IMR-90 (cell line): ENCODE measurements at regions not wholly inside any gene's neighbourhood (a gene's known extent, or its start where the extent isn't known, plus 50 kb on each side); places are given as distances from the start of the nearest gene placed in this dataset.

ENCODE experiments used
- ATAC-seq: fragments of 200-7000 bp; cut with Tn5 transposase; 2 replicates; pipeline ENCODE4 v1.9.1; 2020; ENCODE audit warnings: low read depth, mild to moderate bottlenecking, moderate library complexity
- BruUV-seq: library from RNA; stranded (reverse); fragments of 400-500 nt; replicated peaks from 2 replicates; lab custom pipeline; 2021; lab: Mats Ljungman, UMichigan
- CTCF ChIA-PET: fragments of 300-600 bp; formaldehyde crosslinking; extraction: SDS; loops from one replicate; lab custom pipeline; 2021; ENCODE audit warnings: antibody characterized with exemption; lab: Yijun Ruan, JAX
- POLR2A ChIA-PET: fragments of 300-600 bp; sonication (Branson Sonifier 250); formaldehyde crosslinking; loops from one replicate; lab custom pipeline; 2022; ENCODE audit warnings: antibody characterized with exemption; ENCODE audit not compliant: unreplicated experiment; lab: Charles Lee
- DNase-seq: peaks from one replicate; pipeline ENCODE4 v3.0.0; 2013
- H2AFZ ChIP-seq: replicated peaks from 2 replicates; pipeline ENCODE3; 2013; ENCODE audit warnings: low read length, mild to moderate bottlenecking; ENCODE audit not compliant: poor library complexity
- H2AK5ac ChIP-seq: 2 replicates; pipeline ENCODE4 v1.6.1; 2013; ENCODE audit warnings: low read depth, low read length, inconsistent platforms
- H2AK9ac ChIP-seq: replicated peaks from 2 replicates; pipeline ENCODE3; 2013; ENCODE audit warnings: mild to moderate bottlenecking, low read depth, low read length, moderate library complexity; ENCODE audit not compliant: poor library complexity
- H2BK120ac ChIP-seq: 2 replicates; pipeline ENCODE4 v1.6.1; 2013; ENCODE audit warnings: low read depth, low read length, inconsistent platforms
- H2BK15ac ChIP-seq: 3 replicates; pipeline ENCODE4 v1.6.1; 2013; ENCODE audit warnings: low read depth, low read length, inconsistent platforms
- H2BK20ac ChIP-seq: 2 replicates; pipeline ENCODE4 v1.6.1; 2013; ENCODE audit warnings: low read depth, mild to moderate bottlenecking, inconsistent platforms, low read length, moderate library complexity
- H2BK5ac ChIP-seq: 2 replicates; pipeline ENCODE4 v1.6.1; 2013; ENCODE audit warnings: mild to moderate bottlenecking, low read depth, low read length, inconsistent platforms; ENCODE audit not compliant: poor library complexity, severe bottlenecking
- H3K14ac ChIP-seq: replicated peaks from 2 replicates; pipeline ENCODE4 v1.6.1; 2013; ENCODE audit warnings: low read depth, low read length, inconsistent platforms
- H3K18ac ChIP-seq: 2 replicates; pipeline ENCODE4 v1.6.1; 2013; ENCODE audit warnings: low read depth, low read length, control low read depth
- H3K23ac ChIP-seq: 2 replicates; pipeline ENCODE4 v1.6.1; 2013; ENCODE audit warnings: low read depth, low read length, inconsistent platforms
- H3K27ac ChIP-seq: 2 replicates; pipeline ENCODE4 v1.5.1; 2013; ENCODE audit warnings: mild to moderate bottlenecking, control low read depth, low read length; ENCODE audit not compliant: insufficient read depth
- H3K27me3 ChIP-seq: 2 replicates; pipeline ENCODE4 v1.6.1; 2013; ENCODE audit warnings: low read length; ENCODE audit not compliant: control insufficient read depth, insufficient read depth
- H3K36me3 ChIP-seq: 2 replicates; pipeline ENCODE4 v1.6.1; 2013; ENCODE audit warnings: low read length, mixed read lengths; ENCODE audit not compliant: control insufficient read depth, insufficient read depth
- H3K4ac ChIP-seq: 2 replicates; pipeline ENCODE4 v1.6.1; 2013; ENCODE audit warnings: low read depth, low read length, inconsistent platforms
- H3K4me1 ChIP-seq: 2 replicates; pipeline ENCODE4 v1.6.1; 2013; ENCODE audit warnings: low read length, mixed read lengths; ENCODE audit not compliant: control insufficient read depth, insufficient read depth
- H3K4me2 ChIP-seq: 2 replicates; pipeline ENCODE4 v1.6.1; 2013; ENCODE audit warnings: low read depth, mild to moderate bottlenecking, control low read depth, low read length, moderate library complexity
- H3K4me3 ChIP-seq: 2 replicates; pipeline ENCODE4 v1.5.1; 2013; ENCODE audit warnings: low read depth, mild to moderate bottlenecking, control low read depth, low read length, moderate library complexity; ENCODE audit not compliant: insufficient read depth
- H3K56ac ChIP-seq: 2 replicates; pipeline ENCODE4 v1.6.1; 2013; ENCODE audit warnings: low read length, inconsistent platforms; ENCODE audit not compliant: insufficient read depth; ENCODE audit errors: extremely low read depth
- H3K79me1 ChIP-seq, 2 experiments: 2 replicates each; pipeline ENCODE4 v1.6.1; 2013; ENCODE audit warnings: low read length in 2 of 2, inconsistent platforms in 1 of 2, low read depth in 1 of 2
- H3K9ac ChIP-seq: 2 replicates; pipeline ENCODE4 v1.6.1; 2013; ENCODE audit warnings: low read depth, low read length, control low read depth
- H3K9me1 ChIP-seq: 2 replicates; pipeline ENCODE4 v1.6.1; 2013; ENCODE audit warnings: low read length, inconsistent platforms; ENCODE audit not compliant: insufficient read depth
- H3K9me3 ChIP-seq: 2 replicates; pipeline ENCODE4 v1.6.1; 2013; ENCODE audit warnings: low read length; ENCODE audit not compliant: control insufficient read depth, insufficient read depth
- H4K20me1 ChIP-seq: 2 replicates; pipeline ENCODE4 v1.6.1; 2013; ENCODE audit warnings: low read length, inconsistent platforms; ENCODE audit not compliant: insufficient read depth
- H4K5ac ChIP-seq: 2 replicates; pipeline ENCODE4 v1.6.1; 2013; ENCODE audit warnings: mild to moderate bottlenecking, low read depth, low read length, control low read depth
- H4K8ac ChIP-seq, 2 experiments: 2 replicates each; pipeline ENCODE4 v1.6.1; 2013; ENCODE audit warnings: low read depth in 2 of 2, low read length in 2 of 2, control low read depth in 1 of 2, inconsistent platforms in 1 of 2
- H4K91ac ChIP-seq: 2 replicates; pipeline ENCODE4 v1.6.1; 2013; ENCODE audit warnings: low read depth, low read length, inconsistent platforms; ENCODE audit not compliant: insufficient read depth
- CHD1 ChIP-seq: IDR thresholded peaks from 2 replicates; pipeline ENCODE4 v1.6.1; 2012; ENCODE audit warnings: low read depth, low read length, improper control_type of control experiment
- ELK1 ChIP-seq: fragments of 150-350 bp; IDR thresholded peaks from 2 replicates; pipeline ENCODE4 v1.6.1; 2016; ENCODE audit warnings: low read depth, mild to moderate bottlenecking, low read length, moderate library complexity, borderline replicate concordance
- FOS ChIP-seq: fragments of 150-350 bp; IDR thresholded peaks from 2 replicates; pipeline ENCODE4 v1.6.1; 2016; ENCODE audit warnings: low read depth, low read length
- RFX5 ChIP-seq: IDR thresholded peaks from 2 replicates; pipeline ENCODE4 v1.8.0; 2012; ENCODE audit warnings: low read depth, mild to moderate bottlenecking, low read length, moderate library complexity
- SMC3 ChIP-seq: fragments of 150-350 bp; IDR thresholded peaks from 2 replicates; pipeline ENCODE4 v1.6.1; 2016; ENCODE audit warnings: low read depth, mild to moderate bottlenecking, antibody characterized with exemption, low read length, moderate library complexity
- WGBS, 2 experiments: methylation state at CpG; one replicate each; pipeline versions ENCODE4 v1.1.5 to v1.1.7; 2013; ENCODE audit warnings: missing lambda C conversion rate in 2 of 2; ENCODE audit not compliant: insufficient read length in 1 of 2; ENCODE audit errors: extremely low coverage in 2 of 2; 5-methylcytosine and 5-hydroxymethylcytosine counted together
- dilution Hi-C: fragments of 300-500 bp; cut with HindIII; formaldehyde crosslinking; loops from one replicate; pipeline ENCODE4 v1.14.3; 2018; ENCODE audit warnings: low sequenced_read_pairs; ENCODE audit not compliant: unreplicated experiment
- in situ Hi-C: fragments of 300-500 bp; cut with MboI; formaldehyde crosslinking; loops from 3 replicates; pipeline ENCODE4 v1.14.3; 2019; ENCODE audit warnings: low sequenced_read_pairs, inconsistent platforms, mixed read lengths
- intact Hi-C: fragments of 100-400 bp; cut with micrococcal nuclease; formaldehyde crosslinking; loops from 2 replicates; pipeline ENCODE4 v1.10.0; 2022

GRCh38 chr16:86186313-86186712 lies 287.4 kb downstream of the IRF8 start:
- in situ Hi-C loops (no loop called here), dilution Hi-C loops (no loop called here), intact Hi-C loops (no loop called here)
- no peak overlapping the region for H4K8ac ChIP-seq
- no peak for DNase-seq
- POLR2A ChIA-PET: no interaction called here
- no peaks in the 10 kb centered on the region for H3K9me3 ChIP-seq
- H3K23ac ChIP-seq: no peak overlapping the region
- no peak overlapping the region for H2AK5ac ChIP-seq
- H3K18ac ChIP-seq: no peak overlapping the region
- H3K79me1 ChIP-seq: no peaks in the 10 kb centered on the region
- H3K56ac ChIP-seq: no peak overlapping the region
- CTCF ChIA-PET: no interaction called here
- WGBS, 2 experiments: no CpG with 5 or more reads among the region's 13 CpGs
- ATAC-seq: no peak
- H2BK20ac ChIP-seq: no peak overlapping the region
- H3K4ac ChIP-seq: no peak overlapping the region
- no peak overlapping the region for H3K4me3 ChIP-seq
- H3K14ac ChIP-seq: no peak overlapping the region
- H2BK5ac ChIP-seq: no peak overlapping the region
- no peak overlapping the region for H2BK120ac ChIP-seq
- no peaks in the 10 kb centered on the region for H3K36me3 ChIP-seq
- no peak overlapping the region for H3K27ac ChIP-seq
- no peaks in the 10 kb centered on the region for H4K20me1 ChIP-seq
- H4K5ac ChIP-seq: no peak overlapping the region
- no peak overlapping the region for H2BK15ac ChIP-seq
- no peak overlapping the region for H2AFZ ChIP-seq
- TF ChIP-seq ELK1 (no peak), RFX5 (no peak), FOS (no peak), CHD1 (no peak), SMC3 (no peak)
- no peak overlapping the region for H3K4me2 ChIP-seq
- H3K4me1 ChIP-seq: peaks cover 2% of the 10 kb centered on the region; the same call in 1 of the 2 replicates
- 0 out of 2 replicates have a peak, but pooled peaks cover 1% of the 10 kb centered on the region for H3K27me3 ChIP-seq
- BruUV-seq: no TSS peak
- no peak overlapping the region for H4K91ac ChIP-seq
- no peak overlapping the region for H3K9ac ChIP-seq
- no peak overlapping the region for H2AK9ac ChIP-seq
- 0 out of 2 replicates have a peak, but pooled peaks cover 2% of the 10 kb centered on the region for H3K9me1 ChIP-seq
